ENCODE measurements at regions not wholly inside any gene's neighbourhood (a gene's known extent, or its start where the extent isn't known, plus 50 kb on each side); places are given as distances from the start of the nearest gene placed in this dataset.

GRCh38 chr19:28424077-28424476 is 788.9 kb downstream of the UQCRFS1 start:
- DNase-seq: peak; percentile 97
- Histone ChIP-seq H2BK120ac (ENCODE audit: low read depth, low read length) (no peak overlapping the region), H3K36me3 (ENCODE audit: control insufficient read depth, insufficient read depth, low read length) (no peaks in the 10 kb centered on the region), H3K4me2 (ENCODE audit: low read length) (no peak overlapping the region), H2BK15ac (replicated peaks; ENCODE audit: low read depth) (no peak overlapping the region), H3K4me3 (ENCODE audit: low read length) (no peak overlapping the region), H3K27ac (ENCODE audit: low read depth, low read length) (peak overlapping the region; percentile 33), H3K9ac (ENCODE audit: low read length) (no peak overlapping the region), H3K56ac (ENCODE audit: low read length) (peak overlapping the region; percentile 1), H3K18ac (ENCODE audit: low read length) (peak overlapping the region; percentile 29), H3K79me2 (ENCODE audit: control insufficient read depth, insufficient read depth, low read length) (no peaks in the 10 kb centered on the region), H3K23ac (ENCODE audit: low read length) (no peak overlapping the region), H3K4me1 (ENCODE audit: control insufficient read depth, low read depth, low read length) (peaks cover 19% of the 10 kb centered on the region), H2BK5ac (ENCODE audit: low read length) (peak overlapping the region; percentile 44), H2AK5ac (ENCODE audit: low read length) (no peak overlapping the region), H3K27me3 (ENCODE audit: insufficient read depth, low read length, poor library complexity) (no peaks in the 10 kb centered on the region), H4K8ac (ENCODE audit: low read depth, low read length) (no peak overlapping the region), H4K5ac (ENCODE audit: low read length) (no peak overlapping the region), H3K4ac (ENCODE audit: low read depth, low read length) (no peak overlapping the region), H3K79me1 (ENCODE audit: low read length) (no peaks in the 10 kb centered on the region)
- no CpG with 5 or more reads among the region's 5 CpGs for WGBS (ENCODE audit: extremely low coverage, insufficient coverage, low lambda C conversion rate)

- DNase-seq: peak; percentile 60
- H2BK15ac ChIP-seq (replicated peaks; ENCODE audit: low read depth): no peak overlapping the region
- no peaks in the 10 kb centered on the region for H3K27me3 ChIP-seq (ENCODE audit: insufficient read depth, low read length, poor library complexity)
- no peak overlapping the region for H2BK120ac ChIP-seq (ENCODE audit: low read depth, low read length)
- no peak overlapping the region for H3K23ac ChIP-seq (ENCODE audit: low read length)
- H3K18ac ChIP-seq (ENCODE audit: low read length): no peak overlapping the region
- no peak overlapping the region for H3K4me3 ChIP-seq (ENCODE audit: low read length)
- no peaks in the 10 kb centered on the region for H3K79me1 ChIP-seq (ENCODE audit: low read length)
- no peak overlapping the region for H4K5ac ChIP-seq (ENCODE audit: low read length)
- no peak overlapping the region for H2BK5ac ChIP-seq (ENCODE audit: low read length)
- H3K27ac ChIP-seq (ENCODE audit: low read depth, low read length): no peak overlapping the region
- H3K9ac ChIP-seq (ENCODE audit: low read length): no peak overlapping the region
- H3K36me3 ChIP-seq (ENCODE audit: control insufficient read depth, insufficient read depth, low read length): no peaks in the 10 kb centered on the region
- H3K4me1 ChIP-seq (ENCODE audit: control insufficient read depth, low read depth, low read length): peaks cover 19% of the 10 kb centered on the region
- H4K8ac ChIP-seq (ENCODE audit: low read depth, low read length): no peak overlapping the region
- no CpG with 5 or more reads among the region's 6 CpGs for WGBS (ENCODE audit: extremely low coverage, insufficient coverage, low lambda C conversion rate)
- no peak overlapping the region for H2AK5ac ChIP-seq (ENCODE audit: low read length)
- H3K4ac ChIP-seq (ENCODE audit: low read depth, low read length): no peak overlapping the region
- no peaks in the 10 kb centered on the region for H3K79me2 ChIP-seq (ENCODE audit: control insufficient read depth, insufficient read depth, low read length)
- no peak overlapping the region for H3K4me2 ChIP-seq (ENCODE audit: low read length)
- no peak overlapping the region for H3K56ac ChIP-seq (ENCODE audit: low read length)
Measured at GRCh38 chr19:28422791-28423650, 789.9 kb downstream of the UQCRFS1 start.

GRCh38 chr19:28422046-28422445 is 790.9 kb downstream of the UQCRFS1 start:
- Histone ChIP-seq H3K4me2 (ENCODE audit: low read length) (no peak overlapping the region), H4K8ac (ENCODE audit: low read depth, low read length) (no peak overlapping the region), H3K79me2 (ENCODE audit: control insufficient read depth, insufficient read depth, low read length) (no peaks in the 10 kb centered on the region), H3K4ac (ENCODE audit: low read depth, low read length) (no peak overlapping the region), H3K4me1 (ENCODE audit: control insufficient read depth, low read depth, low read length) (peaks cover 22% of the 10 kb centered on the region), H3K79me1 (ENCODE audit: low read length) (no peaks in the 10 kb centered on the region), H3K9ac (ENCODE audit: low read length) (no peak overlapping the region), H2BK120ac (ENCODE audit: low read depth, low read length) (no peak overlapping the region), H3K56ac (ENCODE audit: low read length) (no peak overlapping the region), H4K5ac (ENCODE audit: low read length) (no peak overlapping the region), H2AK5ac (ENCODE audit: low read length) (no peak overlapping the region), H3K4me3 (ENCODE audit: low read length) (no peak overlapping the region), H3K36me3 (ENCODE audit: control insufficient read depth, insufficient read depth, low read length) (no peaks in the 10 kb centered on the region), H3K23ac (ENCODE audit: low read length) (no peak overlapping the region), H3K27ac (ENCODE audit: low read depth, low read length) (no peak overlapping the region), H3K18ac (ENCODE audit: low read length) (no peak overlapping the region), H3K27me3 (ENCODE audit: insufficient read depth, low read length, poor library complexity) (no peaks in the 10 kb centered on the region), H2BK5ac (ENCODE audit: low read length) (no peak overlapping the region), H2BK15ac (replicated peaks; ENCODE audit: low read depth) (no peak overlapping the region)
- no peak for DNase-seq
- WGBS (ENCODE audit: extremely low coverage, insufficient coverage, low lambda C conversion rate): no CpG with 5 or more reads among the region's 7 CpGs

- H3K4ac ChIP-seq (ENCODE audit: low read depth, low read length): no peak overlapping the region
- no peak overlapping the region for H3K4me3 ChIP-seq (ENCODE audit: low read length)
- no peaks in the 10 kb centered on the region for H3K79me2 ChIP-seq (ENCODE audit: control insufficient read depth, insufficient read depth, low read length)
- H2BK15ac ChIP-seq (replicated peaks; ENCODE audit: low read depth): no peak overlapping the region
- no peak overlapping the region for H3K56ac ChIP-seq (ENCODE audit: low read length)
- H3K27me3 ChIP-seq (ENCODE audit: insufficient read depth, low read length, poor library complexity): no peaks in the 10 kb centered on the region
- WGBS (ENCODE audit: extremely low coverage, insufficient coverage, low lambda C conversion rate): no CpG with 5 or more reads among the region's 13 CpGs
- H3K9ac ChIP-seq (ENCODE audit: low read length): no peak overlapping the region
- H2AK5ac ChIP-seq (ENCODE audit: low read length): no peak overlapping the region
- H2BK120ac ChIP-seq (ENCODE audit: low read depth, low read length): no peak overlapping the region
- no peak overlapping the region for H4K8ac ChIP-seq (ENCODE audit: low read depth, low read length)
- no peak for DNase-seq
- H4K5ac ChIP-seq (ENCODE audit: low read length): no peak overlapping the region
- H3K36me3 ChIP-seq (ENCODE audit: control insufficient read depth, insufficient read depth, low read length): no peaks in the 10 kb centered on the region
- no peak overlapping the region for H3K23ac ChIP-seq (ENCODE audit: low read length)
- H3K79me1 ChIP-seq (ENCODE audit: low read length): no peaks in the 10 kb centered on the region
- H3K4me2 ChIP-seq (ENCODE audit: low read length): no peak overlapping the region
- H2BK5ac ChIP-seq (ENCODE audit: low read length): no peak overlapping the region
- H3K27ac ChIP-seq (ENCODE audit: low read depth, low read length): no peak overlapping the region
- no peak overlapping the region for H3K18ac ChIP-seq (ENCODE audit: low read length)
- peaks cover 20% of the 10 kb centered on the region for H3K4me1 ChIP-seq (ENCODE audit: control insufficient read depth, low read depth, low read length)
Measured at GRCh38 chr19:28420811-28421550, 792.0 kb downstream of the UQCRFS1 start.

GRCh38 chr19:28419312-28419711 is 793.6 kb downstream of the UQCRFS1 start:
- H4K5ac ChIP-seq (ENCODE audit: low read length): no peak overlapping the region
- H2AK5ac ChIP-seq (ENCODE audit: low read length): no peak overlapping the region
- no peak for DNase-seq
- H3K23ac ChIP-seq (ENCODE audit: low read length): no peak overlapping the region
- no CpG with 5 or more reads among the region's 2 CpGs for WGBS (ENCODE audit: extremely low coverage, insufficient coverage, low lambda C conversion rate)
- H3K79me2 ChIP-seq (ENCODE audit: control insufficient read depth, insufficient read depth, low read length): no peaks in the 10 kb centered on the region
- H3K18ac ChIP-seq (ENCODE audit: low read length): no peak overlapping the region
- no peak overlapping the region for H4K8ac ChIP-seq (ENCODE audit: low read depth, low read length)
- no peaks in the 10 kb centered on the region for H3K79me1 ChIP-seq (ENCODE audit: low read length)
- H3K36me3 ChIP-seq (ENCODE audit: control insufficient read depth, insufficient read depth, low read length): no peaks in the 10 kb centered on the region
- H3K9ac ChIP-seq (ENCODE audit: low read length): no peak overlapping the region
- no peak overlapping the region for H3K56ac ChIP-seq (ENCODE audit: low read length)
- no peak overlapping the region for H2BK5ac ChIP-seq (ENCODE audit: low read length)
- H2BK120ac ChIP-seq (ENCODE audit: low read depth, low read length): no peak overlapping the region
- H3K4me3 ChIP-seq (ENCODE audit: low read length): no peak overlapping the region
- no peak overlapping the region for H3K27ac ChIP-seq (ENCODE audit: low read depth, low read length)
- H3K4me2 ChIP-seq (ENCODE audit: low read length): no peak overlapping the region
- H2BK15ac ChIP-seq (replicated peaks; ENCODE audit: low read depth): no peak overlapping the region
- peaks cover 9% of the 10 kb centered on the region for H3K4me1 ChIP-seq (ENCODE audit: control insufficient read depth, low read depth, low read length)
- H3K4ac ChIP-seq (ENCODE audit: low read depth, low read length): no peak overlapping the region
- no peaks in the 10 kb centered on the region for H3K27me3 ChIP-seq (ENCODE audit: insufficient read depth, low read length, poor library complexity)

Measured in mesendoderm (in vitro differentiated cells).